ENCODE measurements at regions not wholly inside any gene's neighbourhood (a gene's known extent, or its start where the extent isn't known, plus 50 kb on each side); places are given as distances from the start of the nearest gene placed in this dataset.
"Not testable (repeated sequence)": the region's sequence is repeated elsewhere in the genome, so short reads cannot be mapped to it uniquely, and the experiment has no call there.

DNA sequence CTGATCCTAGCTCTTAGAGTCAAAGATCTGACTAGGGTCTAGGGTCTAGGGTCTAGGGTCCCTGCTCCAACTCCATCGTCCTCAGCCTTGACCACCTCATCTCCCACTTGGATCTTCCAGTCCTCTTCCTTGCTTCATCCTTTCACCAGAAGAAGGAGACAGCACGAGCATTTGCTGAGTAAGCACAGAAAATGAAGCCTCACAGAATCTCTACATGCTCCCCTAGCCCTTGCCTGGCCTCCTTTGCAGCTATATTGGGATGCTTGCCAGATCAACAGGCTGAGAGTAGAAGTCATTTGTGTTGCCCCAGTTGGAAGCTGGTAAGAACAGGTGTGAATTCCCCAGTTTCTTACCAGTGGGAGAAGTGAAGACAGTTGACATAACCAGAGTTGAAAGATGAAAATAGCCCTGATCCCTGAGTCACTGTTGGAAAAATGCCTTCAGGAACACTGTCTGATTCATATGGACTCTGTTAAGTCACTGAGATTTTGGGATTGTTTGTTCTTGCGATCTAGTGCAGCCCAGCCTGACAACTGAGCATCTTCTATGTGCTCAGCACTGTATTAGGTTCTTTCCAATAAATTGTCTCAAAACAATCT, 552.5 kb downstream of the INSC start:
- no peak for DNase-seq

DNA sequence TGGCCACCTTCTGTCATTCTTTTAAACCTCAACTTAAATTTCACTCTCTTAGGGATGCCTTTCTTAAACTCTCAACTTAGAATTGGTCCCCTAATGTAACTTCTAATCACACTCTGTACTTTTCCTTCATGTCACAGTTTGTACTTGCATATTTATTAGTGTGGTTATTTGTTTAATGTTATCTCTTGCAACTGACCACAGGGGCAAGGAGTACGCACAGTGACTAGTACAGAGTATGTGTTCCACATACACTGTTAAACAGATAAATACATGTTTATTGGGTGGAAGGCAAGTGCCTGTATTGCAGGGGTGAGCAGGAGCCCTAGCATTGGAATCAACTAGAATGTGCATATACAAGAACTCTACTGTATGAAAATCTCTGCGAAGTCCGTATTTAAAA, 554.0 kb downstream of the INSC start:
- no peak for DNase-seq

- DNase-seq = no peak
Measured at GRCh38 chr11:15670520-15671070, 555.9 kb downstream of the INSC start.

DNA sequence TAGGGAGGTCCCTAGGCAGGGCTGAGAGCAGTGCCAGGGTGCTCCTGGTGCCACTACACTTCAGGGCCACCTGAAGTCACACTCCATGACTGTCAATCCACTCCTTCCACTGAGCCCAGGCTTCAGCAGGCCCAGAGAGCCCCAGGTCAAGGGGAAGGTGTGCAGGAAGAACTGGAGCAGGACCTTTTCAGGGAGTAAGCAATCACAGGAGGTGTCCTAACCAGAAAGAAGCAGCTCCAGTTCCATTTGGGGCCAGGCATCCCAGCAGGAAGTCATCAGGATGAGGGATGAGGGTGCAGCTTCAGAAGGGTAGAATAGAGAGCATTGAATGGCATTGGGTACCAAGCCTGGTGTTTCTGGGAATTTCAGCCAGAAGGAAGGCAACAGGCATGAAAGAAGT, 556.5 kb downstream of the INSC start:
- no peak for DNase-seq

- no peak for DNase-seq
Measured at GRCh38 chr11:15672825-15673224, 558.1 kb downstream of the INSC start.

DNA sequence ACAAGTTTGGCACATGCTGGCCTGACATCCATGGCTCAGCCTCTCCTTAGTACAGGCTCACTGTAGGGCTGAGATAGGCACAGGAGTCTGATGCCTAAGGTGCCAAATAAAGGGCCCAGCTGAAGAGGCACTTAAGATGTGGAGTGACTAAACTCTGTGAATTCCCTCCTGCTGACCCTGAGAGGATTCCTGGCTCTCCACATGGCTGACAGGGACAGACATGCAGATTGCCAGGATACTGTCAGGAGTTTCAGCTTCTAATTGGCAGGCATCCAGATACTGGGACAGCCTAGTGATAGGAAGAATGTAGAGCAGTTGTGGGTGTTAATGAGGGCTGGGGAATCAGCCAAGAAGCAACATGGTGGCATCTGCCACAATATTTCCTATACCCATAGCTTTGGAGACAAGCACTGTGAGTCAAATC, 558.7 kb downstream of the INSC start:
- no peak for DNase-seq

- no peak for DNase-seq
Measured at GRCh38 chr11:15674756-15675155, 560.0 kb downstream of the INSC start.

GRCh38 chr11:15675683-15676082, 561.0 kb downstream of the INSC start:
- no peak for DNase-seq

- no peak for DNase-seq
Measured at GRCh38 chr11:15677181-15677580, 562.5 kb downstream of the INSC start.

DNA sequence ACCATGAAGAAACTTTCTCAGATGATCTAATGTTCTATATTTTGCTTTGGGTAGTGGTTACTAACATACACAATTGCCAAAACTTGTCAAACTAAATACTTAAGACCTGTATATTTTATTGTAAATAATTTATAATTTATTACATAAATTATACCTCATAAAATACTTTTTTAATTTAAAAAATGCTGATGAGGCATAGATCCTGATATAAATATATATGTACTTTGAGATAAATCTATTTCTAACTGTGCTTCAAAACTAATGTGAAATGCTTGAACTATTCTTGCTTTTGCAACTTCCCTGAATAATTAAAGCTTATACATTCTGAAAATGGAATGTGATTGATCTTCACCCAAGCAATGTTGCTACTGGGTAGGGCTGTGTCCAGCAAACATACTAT, 568.8 kb downstream of the INSC start:
- DNase-seq = no peak

DNA sequence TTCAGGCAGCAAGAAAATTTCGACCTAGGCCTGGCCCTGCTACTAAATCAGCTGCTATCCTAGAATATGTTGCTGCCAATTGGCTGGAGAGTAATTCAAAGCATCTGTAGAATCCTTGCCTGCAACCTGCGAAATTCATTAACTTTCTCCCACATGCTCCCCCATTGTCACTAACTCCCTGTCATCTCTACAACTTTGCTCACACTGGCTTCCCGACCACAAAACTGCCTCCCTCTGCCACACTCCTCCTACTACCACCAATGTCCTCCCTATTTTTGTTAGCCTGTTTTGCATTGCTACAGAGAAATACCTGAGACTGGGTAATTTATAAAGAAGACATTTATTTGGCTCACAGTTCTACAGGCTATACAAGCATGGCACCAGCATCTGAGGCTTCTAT, 570.6 kb downstream of the INSC start:
- DNase-seq = no peak

DNA sequence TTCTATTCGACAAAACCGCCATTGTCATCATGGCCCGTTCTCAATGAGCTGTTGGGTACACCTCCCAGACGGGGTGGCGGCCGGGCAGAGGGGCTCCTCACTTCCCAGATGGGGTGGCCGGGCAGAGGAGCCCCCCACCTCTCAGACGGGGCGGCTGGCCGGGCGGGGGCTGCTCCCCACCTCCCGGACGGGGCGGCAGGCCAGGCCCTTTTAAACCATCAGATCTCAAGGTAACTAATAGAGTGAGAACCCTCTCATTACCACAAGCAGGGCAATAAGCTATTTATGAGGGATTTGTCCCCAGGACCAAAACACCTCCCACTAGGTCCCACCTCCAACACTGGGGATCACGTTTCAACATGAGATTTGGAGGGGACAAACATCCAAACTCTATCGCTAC, 571.5 kb downstream of the INSC start:
- DNase-seq = not testable (repeated sequence)

DNA sequence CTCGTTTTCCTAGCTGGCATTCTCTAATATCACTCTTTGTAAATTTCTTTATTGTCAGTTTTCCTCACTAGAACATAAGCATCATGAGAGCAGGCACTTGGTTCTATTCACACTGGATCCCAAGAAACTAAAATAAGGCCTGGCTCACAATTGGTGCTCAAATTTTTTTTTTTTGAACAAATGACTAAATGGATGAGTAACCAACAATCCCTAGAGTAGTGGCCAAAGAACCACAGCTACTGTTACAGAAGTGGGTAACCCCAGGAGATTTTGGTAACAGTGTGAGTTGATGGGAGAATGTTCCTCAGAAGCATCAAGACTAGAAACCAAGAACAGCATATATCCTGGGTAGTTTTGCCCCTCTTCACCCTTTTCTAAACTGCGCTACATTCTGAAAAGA, 572.6 kb downstream of the INSC start:
- no peak for DNase-seq

DNA sequence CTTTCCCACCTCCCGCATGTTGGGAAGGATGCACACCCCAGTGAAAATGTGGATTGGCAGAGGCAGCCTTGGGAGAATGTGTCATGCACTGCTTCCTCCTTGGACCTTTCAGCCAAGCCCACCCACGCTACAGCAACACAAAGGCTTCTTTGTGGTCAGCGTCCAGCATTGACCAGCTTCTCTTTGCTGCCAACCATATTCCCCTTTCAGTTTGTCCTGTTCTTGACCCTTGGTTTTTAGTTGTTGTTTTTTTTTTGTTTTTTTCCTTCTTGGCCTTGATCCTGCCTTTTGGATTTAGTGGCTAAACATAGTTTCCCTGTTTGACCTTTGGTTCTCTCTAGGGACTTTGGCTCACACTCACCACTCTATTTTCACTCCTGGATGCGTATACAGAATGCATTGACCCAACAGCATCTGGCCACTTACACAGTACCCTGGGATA, 573.6 kb downstream of the INSC start:
- no peak for DNase-seq

DNA sequence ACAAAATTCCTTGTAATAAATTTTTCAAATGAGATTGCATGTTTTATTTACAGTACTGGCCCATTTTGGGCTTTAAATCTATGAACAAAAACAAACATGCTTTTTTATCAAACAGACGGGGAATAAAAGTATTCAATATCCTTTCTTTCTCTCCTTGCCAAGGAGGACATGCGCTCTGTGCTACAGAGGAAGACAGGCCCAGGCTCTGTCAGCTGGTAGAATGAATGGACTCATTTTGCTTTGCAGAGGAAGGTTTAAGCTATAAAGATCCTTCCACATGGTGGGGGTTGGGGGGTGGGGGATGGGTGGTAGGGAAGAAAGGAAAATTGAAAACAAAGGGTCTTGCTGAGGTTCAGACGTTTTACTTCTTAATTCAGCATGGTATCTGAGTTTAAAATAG, 575.6 kb downstream of the INSC start:
- no peak for DNase-seq

GRCh38 chr11:15692739-15693138, 578.0 kb downstream of the INSC start:
- DNase-seq = no peak

DNA sequence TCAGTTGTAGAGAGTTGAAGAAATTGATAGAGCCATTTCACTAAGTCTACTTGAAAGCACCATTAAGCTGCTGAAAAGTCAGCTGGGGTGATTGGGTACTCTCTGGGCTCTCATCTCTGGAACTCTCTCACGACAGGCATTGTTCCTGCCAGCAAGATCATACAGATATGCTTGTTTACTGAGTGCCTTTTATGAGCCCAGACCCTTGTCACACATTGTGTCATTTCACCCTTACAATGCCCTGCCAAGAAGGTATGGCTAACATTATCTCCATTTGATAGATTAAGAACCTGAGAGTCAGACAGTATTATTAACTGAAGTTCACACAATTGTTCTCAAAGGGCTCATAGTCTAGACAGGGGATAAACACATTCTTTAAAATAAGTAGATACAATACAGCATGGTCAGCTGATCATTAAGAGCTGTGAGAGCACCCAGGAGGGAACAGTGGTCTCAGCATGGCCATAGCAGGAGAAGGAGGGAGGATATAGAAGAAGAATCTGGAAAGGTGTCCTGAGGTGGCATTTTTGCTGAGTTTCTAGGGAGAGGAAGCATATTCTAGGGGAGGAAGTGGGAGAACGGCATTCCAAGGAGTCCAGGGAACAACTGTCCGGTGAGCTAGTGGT, 580.5 kb downstream of the INSC start:
- DNase-seq = no peak

- no peak for DNase-seq
Measured at GRCh38 chr11:15696069-15696468, 581.3 kb downstream of the INSC start.

DNA sequence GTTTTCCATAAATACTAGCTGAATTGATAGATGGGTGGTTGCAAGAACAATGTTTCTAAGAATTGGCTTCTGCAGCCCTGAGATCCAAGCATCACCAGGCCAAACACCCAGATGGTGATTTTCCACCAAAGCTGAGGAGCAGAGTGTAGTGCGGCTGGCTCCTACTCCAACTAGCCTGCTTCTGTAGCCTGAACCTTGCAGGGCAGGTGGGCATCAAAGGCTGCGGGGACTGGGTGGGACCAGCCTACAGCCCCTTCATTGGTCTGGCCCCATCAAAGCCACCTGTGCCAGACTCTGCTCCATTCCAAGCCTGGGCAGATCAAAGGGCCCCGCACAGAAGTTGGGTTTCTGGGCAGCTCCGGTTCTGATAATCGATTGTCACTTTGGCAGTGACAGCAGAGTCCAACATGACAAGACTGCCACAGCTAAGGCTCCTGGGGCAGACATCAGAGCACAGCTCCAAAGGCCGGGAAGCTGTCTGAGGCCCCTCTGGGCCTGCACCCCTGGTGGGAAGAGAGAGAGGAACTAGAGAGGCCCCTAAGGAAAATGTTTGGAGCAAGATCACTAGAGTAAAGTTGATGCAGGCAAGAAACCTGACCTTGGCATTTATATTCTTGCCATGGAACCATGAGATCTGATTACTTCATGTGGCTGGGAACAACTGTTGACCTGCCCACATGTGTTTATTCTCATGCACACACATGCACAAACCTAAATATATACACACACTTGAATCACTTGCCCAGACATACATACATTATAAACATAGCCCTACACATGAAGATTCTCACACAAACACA, 582.9 kb downstream of the INSC start:
- DNase-seq = no peak

DNA sequence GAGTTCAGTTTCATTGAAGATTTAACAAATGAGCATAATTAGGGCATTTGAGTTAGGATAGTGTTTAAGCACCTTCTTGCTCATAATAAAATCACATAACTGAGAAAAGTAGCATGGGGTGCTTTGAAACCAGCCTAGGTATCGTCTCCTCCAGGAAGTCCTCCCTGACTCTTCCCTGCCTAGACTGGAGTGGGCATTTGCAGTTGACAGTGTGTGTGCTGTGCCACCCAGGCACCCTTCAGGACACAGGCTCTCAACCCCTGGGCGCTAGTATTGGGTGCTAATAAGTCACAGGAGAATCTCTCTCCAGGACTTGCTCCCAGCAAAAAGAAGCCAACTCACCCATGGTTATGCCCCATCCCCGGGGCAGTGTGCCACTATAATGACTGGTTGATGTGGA, 584.1 kb downstream of the INSC start:
- DNase-seq = no peak

DNA sequence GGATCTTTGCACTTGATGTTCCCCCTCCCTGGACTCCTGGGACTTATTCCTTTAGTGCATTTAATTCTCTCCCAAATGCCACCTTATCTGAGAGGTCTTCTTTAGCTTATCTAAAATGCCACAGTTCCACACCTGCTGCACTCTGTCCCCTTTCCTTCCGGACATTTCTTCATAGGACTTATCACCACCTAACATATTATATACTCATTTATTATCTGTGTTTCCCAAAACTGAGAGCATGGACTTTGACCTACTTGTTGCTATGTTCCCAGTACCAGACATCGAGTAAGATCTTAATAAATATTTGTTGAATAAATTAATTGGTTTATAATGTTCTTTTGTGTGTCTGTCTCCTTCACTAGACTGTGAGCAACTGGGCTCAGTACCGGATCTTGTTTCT, 585.3 kb downstream of the INSC start:
- no peak for DNase-seq

DNA sequence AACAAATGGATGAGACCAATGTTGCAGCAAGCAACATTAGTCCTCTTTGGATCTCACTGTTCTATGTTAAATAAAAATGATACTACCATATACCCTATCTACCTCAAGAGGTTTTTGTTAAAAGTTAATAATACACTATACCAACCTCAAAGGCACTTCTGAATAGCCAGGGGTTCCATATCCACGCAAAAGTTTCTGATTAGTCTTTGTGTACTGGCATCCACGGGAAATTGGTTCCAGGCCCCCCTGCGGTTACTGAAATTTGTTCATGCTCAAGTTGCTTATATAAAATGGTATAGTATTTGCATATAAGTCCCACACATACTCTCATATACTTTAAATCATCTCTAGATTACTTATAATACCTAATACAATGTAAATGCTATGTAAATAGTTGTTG, 585.7 kb downstream of the INSC start:
- no peak for DNase-seq

DNA sequence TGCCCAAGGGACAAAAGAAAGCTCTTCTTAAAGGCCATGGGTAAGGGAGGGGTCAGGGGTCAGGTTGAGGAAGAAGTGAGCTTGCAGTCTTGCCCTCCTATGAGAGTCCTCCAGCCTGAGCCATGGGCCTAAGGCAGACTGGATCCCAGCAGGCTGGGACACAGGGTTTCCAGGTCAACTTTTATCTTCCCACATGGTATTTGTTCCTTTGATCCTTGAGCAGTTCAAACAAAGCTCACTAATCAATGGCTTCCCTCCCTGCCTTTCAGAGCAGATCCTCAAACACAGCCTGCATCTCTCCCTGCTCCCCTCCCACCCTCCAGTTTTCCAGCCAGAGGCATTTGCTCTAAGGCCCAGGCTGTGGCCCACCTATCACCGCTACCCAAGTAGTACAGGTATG, 589.3 kb downstream of the INSC start:
- DNase-seq = no peak

- DNase-seq = no peak
Measured at GRCh38 chr11:15704556-15704955, 589.8 kb downstream of the INSC start.

Data from right forelimb (tissue), 1 donor.